ENCODE measurements at regions not wholly inside any gene's neighbourhood (a gene's known extent, or its start where the extent isn't known, plus 50 kb on each side); places are given as distances from the start of the nearest gene placed in this dataset.

DNA sequence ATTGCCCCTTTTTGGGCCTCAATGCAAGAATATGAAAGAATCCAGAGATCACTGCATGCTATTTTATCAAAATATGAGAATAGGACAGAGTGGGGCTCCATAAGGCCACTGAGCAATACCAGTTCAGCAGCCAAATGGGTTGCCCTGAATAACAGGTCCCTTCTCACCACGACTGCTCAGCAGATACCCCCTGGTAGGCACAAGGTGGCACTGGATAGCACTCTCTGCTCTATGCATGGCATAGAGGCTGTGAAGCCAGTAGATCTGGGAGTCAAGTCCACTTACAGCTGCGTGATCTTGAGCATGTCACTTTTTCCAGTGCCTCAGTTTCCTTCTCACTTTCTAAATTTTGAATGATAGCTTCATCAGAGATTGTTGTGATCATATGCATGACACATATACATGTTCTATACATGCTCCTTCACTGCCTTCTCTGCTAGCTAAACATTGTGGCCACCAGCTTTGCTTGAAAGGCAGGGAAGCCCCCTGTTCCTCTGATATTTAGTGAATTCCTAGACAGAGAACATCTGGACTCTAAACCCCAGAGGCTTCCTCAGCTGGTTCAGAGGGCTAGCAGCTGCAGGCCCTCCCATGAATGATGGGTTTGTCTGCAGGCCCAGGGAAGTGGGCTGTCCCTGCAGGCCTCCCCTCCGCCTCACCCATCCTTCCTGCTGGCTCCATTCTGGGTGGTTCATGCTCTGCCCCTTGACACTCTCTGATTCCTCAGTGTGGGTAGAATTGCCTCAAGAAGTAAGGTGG, 84.9 kb upstream of the ASIC2 start:
- H3K4me1 ChIP-seq (ENCODE audit: control insufficient read depth in 1 of 2, insufficient read depth in 1 of 2, low read depth in 1 of 2, low read length in 1 of 2): no peaks in the 10 kb centered on the region
- peaks cover 22% of the 10 kb centered on the region for H3K27me3 ChIP-seq
- no peaks in the 10 kb centered on the region for H3K36me3 ChIP-seq
- no peaks in the 10 kb centered on the region for H3K9me3 ChIP-seq
- no peak overlapping the region for H3K27ac ChIP-seq
- TF ChIP-seq, protein P1, sequence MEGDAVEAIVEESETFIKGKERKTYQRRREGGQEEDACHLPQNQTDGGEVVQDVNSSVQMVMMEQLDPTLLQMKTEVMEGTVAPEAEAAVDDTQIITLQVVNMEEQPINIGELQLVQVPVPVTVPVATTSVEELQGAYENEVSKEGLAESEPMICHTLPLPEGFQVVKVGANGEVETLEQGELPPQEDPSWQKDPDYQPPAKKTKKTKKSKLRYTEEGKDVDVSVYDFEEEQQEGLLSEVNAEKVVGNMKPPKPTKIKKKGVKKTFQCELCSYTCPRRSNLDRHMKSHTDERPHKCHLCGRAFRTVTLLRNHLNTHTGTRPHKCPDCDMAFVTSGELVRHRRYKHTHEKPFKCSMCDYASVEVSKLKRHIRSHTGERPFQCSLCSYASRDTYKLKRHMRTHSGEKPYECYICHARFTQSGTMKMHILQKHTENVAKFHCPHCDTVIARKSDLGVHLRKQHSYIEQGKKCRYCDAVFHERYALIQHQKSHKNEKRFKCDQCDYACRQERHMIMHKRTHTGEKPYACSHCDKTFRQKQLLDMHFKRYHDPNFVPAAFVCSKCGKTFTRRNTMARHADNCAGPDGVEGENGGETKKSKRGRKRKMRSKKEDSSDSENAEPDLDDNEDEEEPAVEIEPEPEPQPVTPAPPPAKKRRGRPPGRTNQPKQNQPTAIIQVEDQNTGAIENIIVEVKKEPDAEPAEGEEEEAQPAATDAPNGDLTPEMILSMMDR (IDR thresholded peaks at IDR 0.05): no peak
- no peak overlapping the region for H3K4me3 ChIP-seq (ENCODE audit: low read depth in 1 of 2, low read length in 1 of 2)

DNA sequence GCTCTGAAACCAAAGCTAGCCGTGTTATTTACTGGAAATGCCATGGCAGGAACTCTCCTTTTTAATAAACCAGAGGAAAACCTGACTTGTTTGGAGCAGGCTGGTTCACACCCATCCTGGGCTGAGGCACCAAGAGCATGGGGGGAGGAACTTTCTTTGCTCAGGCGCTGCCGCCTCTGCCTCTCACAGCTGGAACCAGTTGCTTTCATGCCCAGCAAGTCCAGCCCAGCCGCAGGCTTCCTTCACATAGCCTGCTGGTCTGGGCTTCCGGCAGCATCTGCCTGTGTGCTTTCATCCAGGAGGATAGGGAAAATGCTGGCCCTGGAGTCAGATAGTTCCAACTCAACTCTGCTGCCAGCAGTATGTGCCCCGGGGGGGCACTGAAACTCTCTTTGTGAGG, 88.1 kb upstream of the ASIC2 start:
- Histone ChIP-seq H3K4me1 (ENCODE audit: control insufficient read depth in 1 of 2, insufficient read depth in 1 of 2, low read depth in 1 of 2, low read length in 1 of 2) (no peaks in the 10 kb centered on the region), H3K27me3 (peaks cover 24% of the 10 kb centered on the region), H3K4me3 (ENCODE audit: low read depth in 1 of 2, low read length in 1 of 2) (no peak overlapping the region), H3K27ac (no peak overlapping the region), H3K36me3 (no peaks in the 10 kb centered on the region), H3K9me3 (no peaks in the 10 kb centered on the region)
- TF ChIP-seq, protein P1 (IDR thresholded peaks at IDR 0.05): no peak

DNA sequence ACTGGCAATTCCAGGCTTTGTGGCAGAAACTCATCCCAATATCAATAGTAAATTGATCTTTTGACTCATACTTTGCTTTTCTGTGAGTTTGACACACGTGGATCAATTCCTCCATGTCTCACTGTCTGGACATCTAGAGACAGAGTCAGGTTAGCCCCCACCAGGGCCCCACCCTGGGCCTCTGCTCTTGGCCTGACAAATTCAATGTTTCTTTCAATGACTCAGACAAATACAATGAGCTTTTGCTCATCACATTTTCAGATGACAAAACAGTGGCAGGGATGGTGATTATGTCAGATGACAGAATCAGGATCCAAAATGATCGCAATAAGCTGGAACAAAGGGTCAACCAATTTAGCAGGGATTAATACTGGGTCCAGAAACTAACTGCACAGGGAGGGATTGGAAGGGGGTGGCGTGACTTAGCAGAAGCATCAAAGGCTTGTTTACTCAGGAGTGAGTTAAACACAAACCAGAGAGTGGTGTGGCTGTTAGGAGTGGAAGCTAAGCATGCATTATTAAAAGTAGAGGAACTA, 90.5 kb upstream of the ASIC2 start:
- H3K4me1 ChIP-seq (ENCODE audit: control insufficient read depth in 1 of 2, insufficient read depth in 1 of 2, low read depth in 1 of 2, low read length in 1 of 2): no peaks in the 10 kb centered on the region
- no peak overlapping the region for H3K4me3 ChIP-seq (ENCODE audit: low read depth in 1 of 2, low read length in 1 of 2)
- peaks cover 20% of the 10 kb centered on the region for H3K27me3 ChIP-seq
- H3K27ac ChIP-seq: no peak overlapping the region
- no peaks in the 10 kb centered on the region for H3K9me3 ChIP-seq
- H3K36me3 ChIP-seq: no peaks in the 10 kb centered on the region
- TF ChIP-seq, protein P1 (IDR thresholded peaks at IDR 0.05): no peak

DNA sequence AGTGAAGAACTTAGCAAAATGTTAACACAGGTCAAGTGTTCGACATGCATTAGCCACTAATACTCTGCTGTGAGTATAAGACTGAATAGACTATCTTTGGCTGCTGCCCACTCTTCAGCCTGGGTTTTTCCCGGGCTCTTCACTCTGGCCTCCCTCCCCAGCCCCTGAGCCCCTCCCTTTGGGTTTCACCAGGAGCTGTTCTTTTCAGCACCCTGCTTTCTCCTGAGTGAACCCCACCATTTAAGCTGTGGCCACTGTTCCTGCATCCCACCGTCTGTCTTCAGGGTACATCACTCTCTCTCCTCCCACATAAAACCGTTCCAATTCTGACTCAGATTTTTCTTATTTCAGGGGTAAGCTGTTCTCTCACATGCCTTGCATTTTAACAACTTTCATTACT, 92.0 kb upstream of the ASIC2 start:
- peaks cover 28% of the 10 kb centered on the region for H3K27me3 ChIP-seq
- no peak overlapping the region for H3K4me3 ChIP-seq (ENCODE audit: low read depth in 1 of 2, low read length in 1 of 2)
- no peak overlapping the region for H3K27ac ChIP-seq
- TF ChIP-seq, protein P1 (IDR thresholded peaks at IDR 0.05): no peak
- no peaks in the 10 kb centered on the region for H3K36me3 ChIP-seq
- H3K4me1 ChIP-seq (ENCODE audit: control insufficient read depth in 1 of 2, insufficient read depth in 1 of 2, low read depth in 1 of 2, low read length in 1 of 2): no peaks in the 10 kb centered on the region
- H3K9me3 ChIP-seq: no peaks in the 10 kb centered on the region

DNA sequence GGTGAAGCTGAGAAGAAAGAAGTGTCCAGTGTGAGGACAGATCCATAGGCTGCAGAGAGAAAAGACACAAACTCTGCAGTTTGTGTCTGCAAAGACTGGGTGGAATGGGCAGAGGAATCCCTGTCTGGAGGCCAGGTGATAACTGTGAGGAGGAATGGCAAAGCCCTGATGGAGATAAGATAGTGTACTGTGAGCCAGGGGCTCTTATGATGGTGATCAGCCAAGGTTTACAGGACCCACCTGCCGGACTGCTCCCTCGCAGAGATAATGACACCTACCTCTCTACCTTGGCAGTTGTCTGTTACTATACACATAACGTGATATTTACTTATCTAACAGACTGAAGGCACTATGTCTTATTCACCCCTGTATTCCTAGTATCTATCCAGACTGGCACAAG, 92.6 kb upstream of the ASIC2 start:
- Histone ChIP-seq H3K27me3 (peaks cover 24% of the 10 kb centered on the region), H3K4me3 (ENCODE audit: low read depth in 1 of 2, low read length in 1 of 2) (no peak overlapping the region), H3K36me3 (no peaks in the 10 kb centered on the region), H3K9me3 (no peaks in the 10 kb centered on the region), H3K27ac (no peak overlapping the region), H3K4me1 (ENCODE audit: control insufficient read depth in 1 of 2, insufficient read depth in 1 of 2, low read depth in 1 of 2, low read length in 1 of 2) (no peaks in the 10 kb centered on the region)
- TF ChIP-seq, protein P1 (IDR thresholded peaks at IDR 0.05): no peak

Measured in neutrophil (primary cell).